ENCODE measurements at regions not wholly inside any gene's neighbourhood (a gene's known extent, or its start where the extent isn't known, plus 50 kb on each side); places are given as distances from the start of the nearest gene placed in this dataset.

- DNase-seq (ENCODE audit: low spot score) = no peak
These were observed 103.3 kb upstream of the VRK2 start for GRCh38 chr2:57943315-57943714.

GRCh38 chr2:57947398-57947797 is 99.2 kb upstream of the VRK2 start:
- no peak for DNase-seq (ENCODE audit: low spot score)

GRCh38 chr2:57954020-57954419 is 92.6 kb upstream of the VRK2 start:
- DNase-seq (ENCODE audit: low spot score) = no peak

GRCh38 chr2:57957238-57957637 is 89.4 kb upstream of the VRK2 start:
- DNase-seq (ENCODE audit: low spot score) = no peak

GRCh38 chr2:57959390-57959789 is 87.2 kb upstream of the VRK2 start:
- no peak for DNase-seq (ENCODE audit: low spot score)

- no peak for DNase-seq (ENCODE audit: low spot score)
These were observed 83.7 kb upstream of the VRK2 start for GRCh38 chr2:57962861-57963260.

- DNase-seq (ENCODE audit: low spot score) = no peak
These were observed 81.4 kb upstream of the VRK2 start for GRCh38 chr2:57965219-57965618.

- DNase-seq (ENCODE audit: low spot score) = no peak
These were observed 80.6 kb upstream of the VRK2 start for GRCh38 chr2:57965961-57966360.

GRCh38 chr2:57973621-57974186 is 72.9 kb upstream of the VRK2 start:
- no peak for DNase-seq (ENCODE audit: low spot score)

- DNase-seq (ENCODE audit: low spot score) = no peak
These were observed 67.4 kb upstream of the VRK2 start for GRCh38 chr2:57979158-57979557.

GRCh38 chr2:57981083-57981768 is 65.4 kb upstream of the VRK2 start:
- no peak for DNase-seq (ENCODE audit: low spot score)

GRCh38 chr2:57987835-57988573 is 58.6 kb upstream of the VRK2 start:
- DNase-seq (ENCODE audit: low spot score) = no peak

GRCh38 chr2:57990118-57990725 is 56.4 kb upstream of the VRK2 start:
- DNase-seq (ENCODE audit: low spot score) = no peak
